IMR-90 (cell line): ENCODE measurements at regions not wholly inside any gene's neighbourhood (a gene's known extent, or its start where the extent isn't known, plus 50 kb on each side); places are given as distances from the start of the nearest gene placed in this dataset.

Experiments
- CEBPB ChIP-seq: IDR thresholded peaks from 2 replicates; pipeline ENCODE4 v1.6.1; 2012; ENCODE audit warnings: low read depth, low read length, improper control_type of control experiment
- CHD1 ChIP-seq: IDR thresholded peaks from 2 replicates; pipeline ENCODE4 v1.6.1; 2012; ENCODE audit warnings: low read depth, low read length, improper control_type of control experiment
- POLR2A ChIP-seq: IDR thresholded peaks from 2 replicates; pipeline ENCODE4 v1.6.1; 2012; ENCODE audit warnings: mild to moderate bottlenecking, low read depth, low read length
- RAD21 ChIP-seq: IDR thresholded peaks from 2 replicates; pipeline ENCODE4 v1.6.1; 2012; ENCODE audit warnings: low read length, improper control_type of control experiment
- TF ChIP-seq, protein P1 (sequence below): conservative IDR thresholded peaks from 2 replicates; pipeline ENCODE4 v1.5.1; 2012; ENCODE audit warnings: mild to moderate bottlenecking, low read depth, low read length, improper control_type of control experiment
- TF ChIP-seq, protein P2 (sequence below): fragments of 150-350 bp; IDR thresholded peaks from 2 replicates; pipeline ENCODE4 v1.6.1; 2017; ENCODE audit warnings: mild to moderate bottlenecking, antibody characterized with exemption, low read length, low read depth

DNA sequence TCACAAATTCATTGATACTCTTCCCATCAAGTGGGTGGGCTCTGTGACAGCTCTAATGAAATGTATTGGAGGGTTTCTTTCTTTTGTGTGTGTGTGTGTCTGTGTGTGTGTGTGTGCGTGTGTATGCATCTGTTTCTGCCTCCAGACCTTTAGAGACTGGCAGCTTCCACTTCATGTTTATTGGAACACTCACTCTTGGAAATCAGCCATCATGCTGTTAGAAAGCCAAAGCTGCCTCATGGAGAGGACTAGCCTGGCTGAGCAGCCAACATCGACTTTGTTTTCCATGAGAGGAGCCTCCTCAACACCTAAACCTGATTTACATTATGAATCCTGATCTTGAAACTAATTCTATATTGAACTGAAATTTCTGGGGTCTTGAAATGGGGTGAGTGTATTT lies 128.5 kb upstream of the FAM174A start:
- TF ChIP-seq, protein P1, sequence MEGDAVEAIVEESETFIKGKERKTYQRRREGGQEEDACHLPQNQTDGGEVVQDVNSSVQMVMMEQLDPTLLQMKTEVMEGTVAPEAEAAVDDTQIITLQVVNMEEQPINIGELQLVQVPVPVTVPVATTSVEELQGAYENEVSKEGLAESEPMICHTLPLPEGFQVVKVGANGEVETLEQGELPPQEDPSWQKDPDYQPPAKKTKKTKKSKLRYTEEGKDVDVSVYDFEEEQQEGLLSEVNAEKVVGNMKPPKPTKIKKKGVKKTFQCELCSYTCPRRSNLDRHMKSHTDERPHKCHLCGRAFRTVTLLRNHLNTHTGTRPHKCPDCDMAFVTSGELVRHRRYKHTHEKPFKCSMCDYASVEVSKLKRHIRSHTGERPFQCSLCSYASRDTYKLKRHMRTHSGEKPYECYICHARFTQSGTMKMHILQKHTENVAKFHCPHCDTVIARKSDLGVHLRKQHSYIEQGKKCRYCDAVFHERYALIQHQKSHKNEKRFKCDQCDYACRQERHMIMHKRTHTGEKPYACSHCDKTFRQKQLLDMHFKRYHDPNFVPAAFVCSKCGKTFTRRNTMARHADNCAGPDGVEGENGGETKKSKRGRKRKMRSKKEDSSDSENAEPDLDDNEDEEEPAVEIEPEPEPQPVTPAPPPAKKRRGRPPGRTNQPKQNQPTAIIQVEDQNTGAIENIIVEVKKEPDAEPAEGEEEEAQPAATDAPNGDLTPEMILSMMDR = no peak
- TF ChIP-seq RAD21 = no peak
- TF ChIP-seq CHD1 = no peak
- no peak for TF ChIP-seq CEBPB
- TF ChIP-seq, protein P2, sequence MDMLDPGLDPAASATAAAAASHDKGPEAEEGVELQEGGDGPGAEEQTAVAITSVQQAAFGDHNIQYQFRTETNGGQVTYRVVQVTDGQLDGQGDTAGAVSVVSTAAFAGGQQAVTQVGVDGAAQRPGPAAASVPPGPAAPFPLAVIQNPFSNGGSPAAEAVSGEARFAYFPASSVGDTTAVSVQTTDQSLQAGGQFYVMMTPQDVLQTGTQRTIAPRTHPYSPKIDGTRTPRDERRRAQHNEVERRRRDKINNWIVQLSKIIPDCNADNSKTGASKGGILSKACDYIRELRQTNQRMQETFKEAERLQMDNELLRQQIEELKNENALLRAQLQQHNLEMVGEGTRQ = no peak
- no peak for TF ChIP-seq POLR2A
